Brain microvascular endothelial cell (primary cell): ENCODE measurements at regions not wholly inside any gene's neighbourhood (a gene's known extent, or its start where the extent isn't known, plus 50 kb on each side); places are given as distances from the start of the nearest gene placed in this dataset.

Experiments used
- DNase-seq: peaks from one replicate; pipeline ENCODE4 v3.0.0-alpha.2; 2020
- H3K27ac ChIP-seq: fragments of 250-450 bp; sonication (Bioruptor Pico); 2 replicates; pipeline ENCODE4 v1.5.1; 2020; ENCODE audit warnings: mild to moderate bottlenecking, moderate library complexity
- H3K27me3 ChIP-seq: fragments of 250-450 bp; sonication (Bioruptor Pico); replicated peaks from 2 replicates; pipeline ENCODE4 v1.5.1; 2020; ENCODE audit warnings: mild to moderate bottlenecking
- H3K36me3 ChIP-seq: fragments of 250-450 bp; sonication (Bioruptor Pico); replicated peaks from 2 replicates; pipeline ENCODE4 v1.5.1; 2020; ENCODE audit warnings: mild to moderate bottlenecking
- H3K4me3 ChIP-seq: 2 replicates; pipeline ENCODE4 v1.5.1; 2011; ENCODE audit warnings: low read depth, mild to moderate bottlenecking, control low read depth, low read length, moderate library complexity
- CTCF ChIP-seq: IDR thresholded peaks from 2 replicates; pipeline ENCODE4 v1.5.1; 2011; ENCODE audit warnings: low read depth, mild to moderate bottlenecking, moderate library complexity, low read length, control low read depth, inconsistent platforms; ENCODE audit errors: missing control alignments
- in situ Hi-C: cut with HindIII; loops from 2 replicates; pipeline ENCODE4 v1.10.0; 2017; ENCODE audit warnings: low sequenced_read_pairs, low pct_ligation_motif_present

GRCh38 chr5:115392611-115393010, 96.2 kb upstream of the CCDC112 start:
- no peaks in the 10 kb centered on the region for H3K27me3 ChIP-seq
- H3K4me3 ChIP-seq: no peak overlapping the region
- no peaks in the 10 kb centered on the region for H3K36me3 ChIP-seq
- no peak overlapping the region for H3K27ac ChIP-seq
- DNase-seq: no peak
- TF ChIP-seq CTCF: no peak
- in situ Hi-C loops: no loop called here

GRCh38 chr5:115391780-115392179, 95.3 kb upstream of the CCDC112 start:
- in situ Hi-C loops: no loop called here
- no peak for TF ChIP-seq CTCF
- no peak overlapping the region for H3K4me3 ChIP-seq
- no peaks in the 10 kb centered on the region for H3K27me3 ChIP-seq
- no peak overlapping the region for H3K27ac ChIP-seq
- no peak for DNase-seq
- no peaks in the 10 kb centered on the region for H3K36me3 ChIP-seq

DNA sequence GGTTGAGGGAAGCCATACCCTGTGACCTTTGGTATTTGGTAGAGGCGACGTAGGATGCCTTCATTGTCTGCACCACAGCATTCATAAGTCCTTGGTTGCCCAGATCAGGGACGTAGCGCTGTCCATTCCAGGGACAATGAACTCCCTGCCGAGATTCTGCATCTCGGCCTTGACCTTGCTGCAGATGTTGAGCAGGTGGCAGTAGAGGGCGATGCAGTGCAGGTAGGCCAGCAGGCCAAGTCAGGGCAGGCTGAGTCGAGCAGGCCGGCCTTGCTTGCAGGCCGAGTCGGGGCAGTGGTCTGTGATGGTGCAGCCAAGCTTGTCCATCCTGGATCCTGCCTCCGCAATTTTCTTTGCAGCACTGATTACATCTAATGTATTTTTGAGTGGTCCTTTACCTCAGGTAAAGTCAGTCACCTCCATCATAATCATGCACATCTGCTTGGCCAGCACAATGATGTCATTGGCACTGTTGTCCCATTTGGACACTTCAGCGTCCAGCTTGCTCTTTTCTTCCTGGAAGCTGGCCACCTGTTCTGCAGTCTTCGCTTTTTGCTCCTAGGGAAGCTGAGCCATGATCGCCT, 93.4 kb upstream of the CCDC112 start:
- TF ChIP-seq CTCF: no peak
- Histone ChIP-seq H3K36me3 (no peaks in the 10 kb centered on the region), H3K4me3 (no peak overlapping the region), H3K27ac (no peak overlapping the region), H3K27me3 (no peaks in the 10 kb centered on the region)
- in situ Hi-C loops: no loop called here
- no peak for DNase-seq

DNA sequence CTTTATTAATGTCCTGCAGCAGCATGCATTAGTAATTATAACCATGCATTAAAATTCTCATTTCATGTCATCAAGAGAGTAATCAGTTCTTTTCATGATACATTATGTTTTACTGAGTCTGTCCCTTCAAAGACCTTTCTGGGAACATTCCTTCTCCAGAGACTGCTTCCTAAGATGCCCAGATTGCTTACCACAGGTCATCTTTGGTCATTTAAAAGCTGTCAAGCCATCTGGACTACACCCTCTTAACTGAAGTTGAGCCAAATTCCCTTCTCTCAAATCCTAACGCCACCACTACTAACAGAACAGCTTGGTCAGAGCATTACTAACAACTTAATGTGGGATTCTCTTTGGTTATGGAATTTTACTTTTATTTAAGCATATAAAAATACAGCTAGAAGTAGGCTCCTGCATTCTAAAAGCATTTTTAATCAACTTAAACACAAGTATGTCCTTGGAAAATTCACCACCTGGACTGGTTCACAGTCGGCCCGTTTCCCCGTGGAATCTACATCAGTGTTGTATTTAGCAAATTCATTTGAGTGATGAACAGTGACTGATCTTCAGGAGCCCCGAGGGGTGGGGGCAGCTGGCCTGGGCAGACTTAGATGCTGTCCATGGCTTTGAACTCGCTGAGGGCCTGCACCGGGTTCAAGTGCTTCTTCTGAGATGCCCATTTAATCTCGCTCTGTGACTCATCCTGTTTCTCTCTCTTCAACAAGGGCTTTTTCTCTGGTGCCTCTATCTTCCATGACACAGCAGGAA, 92.8 kb upstream of the CCDC112 start:
- DNase-seq: no peak
- no peak for TF ChIP-seq CTCF

DNA sequence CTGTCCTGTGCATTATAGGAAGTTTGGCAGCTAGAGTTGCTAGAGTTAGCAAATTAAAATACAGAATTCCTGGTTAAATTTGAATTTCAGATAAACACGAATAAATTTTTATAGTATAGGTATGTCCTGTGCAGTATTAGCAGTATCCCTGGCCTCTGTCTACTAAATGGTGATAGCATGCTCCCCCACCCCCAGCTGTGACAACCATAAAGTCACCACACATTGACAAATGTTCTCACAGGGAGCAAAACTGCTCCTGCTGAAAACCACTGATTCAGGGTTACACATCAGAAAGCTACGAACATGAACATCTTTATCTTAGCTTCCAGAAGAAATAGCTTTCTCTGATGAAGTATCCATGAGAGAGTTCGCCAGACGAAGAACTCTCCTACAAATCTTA, 91.8 kb upstream of the CCDC112 start:
- H3K36me3 ChIP-seq: no peaks in the 10 kb centered on the region
- TF ChIP-seq CTCF: no peak
- in situ Hi-C loops: no loop called here
- H3K27ac ChIP-seq: no peak overlapping the region
- no peaks in the 10 kb centered on the region for H3K27me3 ChIP-seq
- no peak overlapping the region for H3K4me3 ChIP-seq
- no peak for DNase-seq

More for the DNA sequence above, 92.8 kb upstream of the CCDC112 start:
- Histone ChIP-seq H3K27me3 (no peaks in the 10 kb centered on the region), H3K27ac (no peak overlapping the region), H3K36me3 (no peaks in the 10 kb centered on the region), H3K4me3 (no peak overlapping the region)
- in situ Hi-C loops: no loop called here

GRCh38 chr5:115387816-115388215, 91.4 kb upstream of the CCDC112 start:
- TF ChIP-seq CTCF: no peak
- in situ Hi-C loops: no loop called here
- no peaks in the 10 kb centered on the region for H3K27me3 ChIP-seq
- no peaks in the 10 kb centered on the region for H3K36me3 ChIP-seq
- DNase-seq: no peak
- H3K27ac ChIP-seq: no peak overlapping the region
- H3K4me3 ChIP-seq: no peak overlapping the region
